HFF-Myc (cell line): ENCODE measurements at regions not wholly inside any gene's neighbourhood (a gene's known extent, or its start where the extent isn't known, plus 50 kb on each side); places are given as distances from the start of the nearest gene placed in this dataset.

Experiments used
- DNase-seq: peaks from one replicate; pipeline ENCODE4 v3.0.0-alpha.2; 2011; ENCODE audit warnings: low read depth; ENCODE audit errors: extremely low read depth
- H3K4me3 ChIP-seq: replicated peaks from 2 replicates; pipeline ENCODE4 v1.5.1; 2011; ENCODE audit warnings: low read depth, mild to moderate bottlenecking, control low read depth, low read length
- TF ChIP-seq, protein P1 (sequence below): IDR thresholded peaks from 2 replicates; pipeline ENCODE4 v1.5.1; 2012; ENCODE audit warnings: mild to moderate bottlenecking, low read depth, low read length, control low read depth; ENCODE audit errors: missing control alignments

DNA sequence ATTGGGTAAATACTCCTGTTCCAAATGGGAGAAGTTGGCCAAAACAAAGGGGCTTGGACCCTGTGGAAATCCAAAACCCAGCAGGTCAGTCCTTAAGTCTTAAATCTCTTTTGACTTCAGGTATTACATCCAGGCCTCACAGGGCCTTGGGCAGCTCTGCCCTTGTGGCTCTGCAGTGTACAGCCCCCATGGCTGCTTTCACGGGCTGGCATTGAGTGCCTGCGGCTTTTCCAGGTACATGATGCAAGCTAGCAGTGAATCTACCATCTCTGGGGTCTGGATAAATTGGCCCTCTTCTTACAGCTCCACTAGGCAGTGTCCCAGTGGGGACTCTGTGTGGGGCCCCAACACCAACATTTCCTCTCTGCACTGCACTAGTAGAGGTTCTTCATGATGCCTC, 308.5 kb upstream of the ARRDC3 start:
- DNase-seq, result no peak

GRCh38 chr5:91690921-91691320, 307.8 kb upstream of the ARRDC3 start:
- H3K4me3 ChIP-seq, result no peak overlapping the region

More for the DNA sequence above, 308.5 kb upstream of the ARRDC3 start:
- TF ChIP-seq, protein P1, sequence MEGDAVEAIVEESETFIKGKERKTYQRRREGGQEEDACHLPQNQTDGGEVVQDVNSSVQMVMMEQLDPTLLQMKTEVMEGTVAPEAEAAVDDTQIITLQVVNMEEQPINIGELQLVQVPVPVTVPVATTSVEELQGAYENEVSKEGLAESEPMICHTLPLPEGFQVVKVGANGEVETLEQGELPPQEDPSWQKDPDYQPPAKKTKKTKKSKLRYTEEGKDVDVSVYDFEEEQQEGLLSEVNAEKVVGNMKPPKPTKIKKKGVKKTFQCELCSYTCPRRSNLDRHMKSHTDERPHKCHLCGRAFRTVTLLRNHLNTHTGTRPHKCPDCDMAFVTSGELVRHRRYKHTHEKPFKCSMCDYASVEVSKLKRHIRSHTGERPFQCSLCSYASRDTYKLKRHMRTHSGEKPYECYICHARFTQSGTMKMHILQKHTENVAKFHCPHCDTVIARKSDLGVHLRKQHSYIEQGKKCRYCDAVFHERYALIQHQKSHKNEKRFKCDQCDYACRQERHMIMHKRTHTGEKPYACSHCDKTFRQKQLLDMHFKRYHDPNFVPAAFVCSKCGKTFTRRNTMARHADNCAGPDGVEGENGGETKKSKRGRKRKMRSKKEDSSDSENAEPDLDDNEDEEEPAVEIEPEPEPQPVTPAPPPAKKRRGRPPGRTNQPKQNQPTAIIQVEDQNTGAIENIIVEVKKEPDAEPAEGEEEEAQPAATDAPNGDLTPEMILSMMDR, result no peak
- H3K4me3 ChIP-seq, result no peak overlapping the region

DNA sequence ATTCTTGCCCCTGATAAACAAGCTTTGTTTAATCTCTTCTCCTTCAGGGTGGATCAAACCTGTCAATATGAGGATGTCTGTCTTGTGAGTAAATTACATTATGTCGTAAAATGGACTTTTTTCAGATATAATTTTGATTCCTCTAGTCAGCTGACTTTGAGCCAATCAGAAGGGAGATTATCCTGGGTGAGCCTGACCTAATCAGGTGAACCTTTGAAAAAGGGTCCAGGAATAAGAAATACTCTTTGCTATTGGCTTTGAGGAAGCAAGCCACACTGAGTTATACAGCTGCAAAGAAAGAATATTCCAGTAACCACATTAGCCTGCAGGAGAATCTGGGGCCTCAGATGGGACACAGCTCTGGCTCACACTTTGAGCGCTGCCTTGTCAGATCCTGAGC, 304.3 kb upstream of the ARRDC3 start:
- no peak overlapping the region for H3K4me3 ChIP-seq
- DNase-seq, result no peak
- TF ChIP-seq, protein P1, result no peak

More at GRCh38 chr5:91690921-91691320, 307.8 kb upstream of the ARRDC3 start:
- no peak for DNase-seq
- TF ChIP-seq, protein P1, result no peak

DNA sequence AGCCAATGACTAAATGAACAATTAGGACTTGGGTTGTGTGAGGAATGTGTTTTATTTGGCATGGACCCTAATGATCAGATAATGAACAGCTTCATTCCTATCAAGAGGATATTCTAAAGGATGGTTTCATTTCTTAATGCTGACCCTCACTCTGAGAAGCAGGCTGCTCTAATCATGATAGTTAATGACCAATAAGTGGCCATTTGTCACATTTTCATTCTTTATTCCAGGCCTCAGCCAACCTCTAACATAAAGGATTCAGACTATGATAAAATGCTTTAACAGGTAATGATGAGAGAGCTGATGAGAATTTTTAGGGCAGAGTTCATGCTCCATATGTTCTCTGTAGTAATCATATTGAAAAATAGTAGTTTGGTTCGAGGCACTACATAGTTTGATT, 301.5 kb upstream of the ARRDC3 start:
- TF ChIP-seq, protein P1, result no peak
- no peak overlapping the region for H3K4me3 ChIP-seq
- DNase-seq, result no peak

GRCh38 chr5:91670563-91670962, 287.4 kb upstream of the ARRDC3 start:
- TF ChIP-seq, protein P1, result no peak
- no peak overlapping the region for H3K4me3 ChIP-seq
- DNase-seq, result no peak

GRCh38 chr5:91670122-91670521, 287.0 kb upstream of the ARRDC3 start:
- TF ChIP-seq, protein P1, result no peak
- H3K4me3 ChIP-seq, result no peak overlapping the region
- DNase-seq, result no peak

- H3K4me3 ChIP-seq, result no peak overlapping the region
- no peak for DNase-seq
- TF ChIP-seq, protein P1, result no peak
These were observed 285.1 kb upstream of the ARRDC3 start for GRCh38 chr5:91668261-91668660.
